Gastrocnemius medialis (tissue), 4 donors: ENCODE measurements at regions not wholly inside any gene's neighbourhood (a gene's known extent, or its start where the extent isn't known, plus 50 kb on each side); places are given as distances from the start of the nearest gene placed in this dataset.

ENCODE experiments used
- ATAC-seq, 2 donors: fragments of 150-250 bp; one replicate each; pipeline ENCODE4 v1.9.1; 2016
- DNase-seq, 2 donors: peaks; one replicate each; pipeline ENCODE4 v3.0.0-alpha.2; 2019
- H3K27ac ChIP-seq, 4 donors: fragments of 200-600 bp; sonication (generic); 1 replicate in 1 of 4; 2 replicates in 3 of 4; pipeline ENCODE4 v1.5.1; 2016 to 2018; ENCODE audit warnings: mild to moderate bottlenecking in 2 of 4, moderate library complexity in 1 of 4
- H3K27me3 ChIP-seq, 3 donors: fragments of 200-600 bp; sonication (generic) in 2 of 3; 1 replicate in 1 of 3; 2 replicates in 2 of 3; pipeline versions ENCODE4 v1.5.1 to v1.6.0; 2016 to 2019; ENCODE audit warnings: mild to moderate bottlenecking in 1 of 3, moderate library complexity in 1 of 3
- H3K36me3 ChIP-seq, 2 donors: fragments of 200-600 bp; sonication (generic) in 1 of 2; one replicate each; pipeline ENCODE4 v1.5.1; 2017 to 2018
- H3K4me1 ChIP-seq, 2 donors: fragments of 200-600 bp; sonication (generic) in 1 of 2; one replicate each; pipeline ENCODE4 v1.5.1; 2016 to 2017; ENCODE audit warnings: mild to moderate bottlenecking in 2 of 2
- H3K4me3 ChIP-seq, 4 donors: fragments of 200-600 bp; sonication (generic) in 3 of 4; 1 replicate in 1 of 4; 2 replicates in 3 of 4; pipeline ENCODE4 v1.5.1; 2016 to 2019; ENCODE audit warnings: mild to moderate bottlenecking in 2 of 4
- H3K9me3 ChIP-seq, 3 donors: fragments of 200-600 bp; sonication (generic) in 2 of 3; 1 replicate in 1 of 3; 2 replicates in 2 of 3; pipeline ENCODE4 v1.5.1; 2016 to 2019
- CTCF ChIP-seq, 5 experiments: fragments of 450-650 bp in 3 of 5; fragments of 200-600 bp in 2 of 5; sonication (generic) in 2 of 5; IDR thresholded peaks in 4 of 5; conservative IDR thresholded peaks in 1 of 5; 1 replicate in 4 of 5; 2 replicates in 1 of 5; pipeline ENCODE4 v1.5.1; 2016 to 2019; ENCODE audit warnings: antibody characterized with exemption in 5 of 5, mild to moderate bottlenecking in 3 of 5, moderate library complexity in 3 of 5
- POLR2A ChIP-seq, 2 donors: fragments of 450-650 bp; IDR thresholded peaks; one replicate each; pipeline ENCODE4 v1.6.1; 2017; ENCODE audit warnings: antibody characterized with exemption in 2 of 2, mild to moderate bottlenecking in 2 of 2, moderate library complexity in 2 of 2
- in situ Hi-C, 4 donors: fragments of 200-750 bp; cut with MboI; loops; one replicate each; pipeline versions ENCODE4 v1.15.0 to v1.8.0; 2017; ENCODE audit warnings: low sequenced_read_pairs in 4 of 4
- intact Hi-C: fragments of 100-400 bp; cut with DNase I; formaldehyde crosslinking; loops from one replicate; pipeline ENCODE4 v1.15.1; 2023; ENCODE audit warnings: low total_unique reads

GRCh38 chr1:56416495-56416894 is 162.9 kb downstream of the PLPP3 start:
- H3K27me3 ChIP-seq, result no peaks in the 10 kb centered on the region
- H3K4me3 ChIP-seq, result no peak overlapping the region
- DNase-seq (no peak), ATAC-seq (no peak)
- H3K36me3 ChIP-seq, result no peaks in the 10 kb centered on the region
- no peaks in the 10 kb centered on the region for H3K4me1 ChIP-seq
- H3K27ac ChIP-seq, result no peak overlapping the region
- intact Hi-C loops (no loop called here), in situ Hi-C loops (no loop called here)
- TF ChIP-seq POLR2A (IDR thresholded peaks at IDR 0.05), result no peak
- no peaks in the 10 kb centered on the region for H3K9me3 ChIP-seq

- H3K27me3 ChIP-seq, result no peaks in the 10 kb centered on the region
- ATAC-seq (no peak), DNase-seq (no peak)
- no peaks in the 10 kb centered on the region for H3K9me3 ChIP-seq
- TF ChIP-seq POLR2A (IDR thresholded peaks at IDR 0.05) (no peak), CTCF (IDR thresholded peaks at IDR 0.05 in 4 of 5, conservative IDR thresholded peaks at IDR 0.05 in 1 of 5) (no peak)
- H3K4me1 ChIP-seq, result no peaks in the 10 kb centered on the region
- H3K36me3 ChIP-seq, result no peaks in the 10 kb centered on the region
- intact Hi-C loops (no loop called here), in situ Hi-C loops (no loop called here)
- H3K4me3 ChIP-seq, result no peak overlapping the region
- H3K27ac ChIP-seq, result no peak overlapping the region
These were observed 163.6 kb downstream of the PLPP3 start for GRCh38 chr1:56415720-56416119.

GRCh38 chr1:56415258-56415657 is 164.1 kb downstream of the PLPP3 start:
- no peaks in the 10 kb centered on the region for H3K36me3 ChIP-seq
- H3K4me3 ChIP-seq, result no peak overlapping the region
- ATAC-seq (no peak), DNase-seq (no peak)
- in situ Hi-C loops (no loop called here), intact Hi-C loops (no loop called here)
- no peaks in the 10 kb centered on the region for H3K27me3 ChIP-seq
- no peak overlapping the region for H3K27ac ChIP-seq
- no peaks in the 10 kb centered on the region for H3K4me1 ChIP-seq
- TF ChIP-seq CTCF (IDR thresholded peaks at IDR 0.05 in 4 of 5, conservative IDR thresholded peaks at IDR 0.05 in 1 of 5), result no peak
- TF ChIP-seq POLR2A (IDR thresholded peaks at IDR 0.05), result no peak
- no peaks in the 10 kb centered on the region for H3K9me3 ChIP-seq

GRCh38 chr1:56414728-56415224 is 164.6 kb downstream of the PLPP3 start:
- Histone ChIP-seq H3K4me3 (no peak overlapping the region), H3K27me3 (no peaks in the 10 kb centered on the region), H3K4me1 (no peaks in the 10 kb centered on the region), H3K9me3 (no peaks in the 10 kb centered on the region), H3K27ac (no peak overlapping the region), H3K36me3 (no peaks in the 10 kb centered on the region)
- in situ Hi-C loops (no loop called here), intact Hi-C loops (no loop called here)
- no peak for ATAC-seq
- TF ChIP-seq CTCF (IDR thresholded peaks at IDR 0.05 in 4 of 5, conservative IDR thresholded peaks at IDR 0.05 in 1 of 5) (no peak), POLR2A (IDR thresholded peaks at IDR 0.05) (no peak)
- no peak for DNase-seq

- DNase-seq, result no peak
- no peak for ATAC-seq
- Histone ChIP-seq H3K27me3 (no peaks in the 10 kb centered on the region), H3K9me3 (no peaks in the 10 kb centered on the region), H3K27ac (no peak overlapping the region), H3K4me1 (no peaks in the 10 kb centered on the region), H3K4me3 (no peak overlapping the region), H3K36me3 (no peaks in the 10 kb centered on the region)
- intact Hi-C loops, result no loop called here
- TF ChIP-seq POLR2A (IDR thresholded peaks at IDR 0.05), result no peak
- TF ChIP-seq CTCF (IDR thresholded peaks at IDR 0.05 in 4 of 5, conservative IDR thresholded peaks at IDR 0.05 in 1 of 5), result no peak
- in situ Hi-C loops, result no loop called here
These were observed 165.6 kb downstream of the PLPP3 start for GRCh38 chr1:56413671-56414199.
